Liver (tissue), 8 donors: ENCODE measurements at regions not wholly inside any gene's neighbourhood (a gene's known extent, or its start where the extent isn't known, plus 50 kb on each side); places are given as distances from the start of the nearest gene placed in this dataset.

Source experiments
- DNase-seq: peaks from one replicate; pipeline ENCODE4 v3.0.0-alpha.2; 2017; ENCODE audit warnings: low spot score
- H3K27ac ChIP-seq, 2 donors: one replicate each; pipeline ENCODE4 v1.7.0; 2013; ENCODE audit warnings: inconsistent platforms in 2 of 2, low read length in 2 of 2, control low read depth in 1 of 2, low read depth in 1 of 2, mild to moderate bottlenecking in 1 of 2
- H3K27me3 ChIP-seq, 4 donors: one replicate each; pipeline versions ENCODE4 v1.6.1 to v1.7.0; 2013; ENCODE audit warnings: low read length in 3 of 4, inconsistent platforms in 1 of 4, mild to moderate bottlenecking in 1 of 4, moderate library complexity in 1 of 4; ENCODE audit not compliant: control insufficient read depth in 4 of 4, insufficient read depth in 4 of 4
- H3K36me3 ChIP-seq, 4 donors: one replicate each; pipeline versions ENCODE4 v1.6.1 to v1.7.0; 2013; ENCODE audit warnings: low read length in 3 of 4, mild to moderate bottlenecking in 3 of 4, low read depth in 1 of 4, moderate library complexity in 1 of 4; ENCODE audit not compliant: control insufficient read depth in 4 of 4, insufficient read depth in 3 of 4
- H3K4me1 ChIP-seq, 4 donors: one replicate each; pipeline versions ENCODE4 v1.6.1 to v1.7.0; 2013; ENCODE audit warnings: low read length in 3 of 4, mild to moderate bottlenecking in 3 of 4, moderate library complexity in 1 of 4; ENCODE audit not compliant: control insufficient read depth in 4 of 4, insufficient read depth in 4 of 4
- H3K4me3 ChIP-seq, 3 donors: one replicate each; pipeline versions ENCODE4 v1.6.1 to v1.7.0; 2013; ENCODE audit warnings: low read length in 3 of 3, control low read depth in 1 of 3, low read depth in 1 of 3, mild to moderate bottlenecking in 1 of 3
- H3K9ac ChIP-seq, 2 donors: one replicate each; pipeline ENCODE4 v1.7.0; 2013; ENCODE audit warnings: low read length in 2 of 2, mild to moderate bottlenecking in 2 of 2, moderate library complexity in 2 of 2, control low read depth in 1 of 2, low read depth in 1 of 2
- H3K9me3 ChIP-seq, 4 donors: one replicate each; pipeline versions ENCODE4 v1.6.1 to v1.7.0; 2013; ENCODE audit warnings: low read length in 3 of 4; ENCODE audit not compliant: control insufficient read depth in 4 of 4
- EGR1 ChIP-seq, 2 donors: IDR thresholded peaks; 2 replicates each; pipeline ENCODE4 v1.6.1; 2016 to 2018; ENCODE audit warnings: antibody characterized with exemption in 2 of 2, low read depth in 2 of 2
- FOXA1 ChIP-seq: IDR thresholded peaks from 2 replicates; pipeline ENCODE4 v1.6.1; 2016; ENCODE audit warnings: antibody characterized with exemption
- FOXA2 ChIP-seq: IDR thresholded peaks from 2 replicates; pipeline ENCODE4 v1.6.1; 2016; ENCODE audit warnings: antibody characterized with exemption
- GABPA ChIP-seq, 2 donors: IDR thresholded peaks in 1 of 2; conservative IDR thresholded peaks in 1 of 2; 2 replicates each; pipeline ENCODE4 v1.6.1; 2016; ENCODE audit warnings: antibody characterized with exemption in 2 of 2, mild to moderate bottlenecking in 1 of 2, moderate library complexity in 1 of 2
- HNF4A ChIP-seq, 2 donors: conservative IDR thresholded peaks; 2 replicates each; pipeline ENCODE4 v1.6.1; 2016; ENCODE audit warnings: antibody characterized with exemption in 2 of 2, mild to moderate bottlenecking in 2 of 2
- HNF4G ChIP-seq: IDR thresholded peaks from 2 replicates; pipeline ENCODE4 v1.6.1; 2016; ENCODE audit warnings: antibody characterized with exemption
- RXRA ChIP-seq, 2 donors: IDR thresholded peaks; 2 replicates each; pipeline ENCODE4 v1.6.1; 2017 to 2018; ENCODE audit warnings: antibody characterized with exemption in 2 of 2, mild to moderate bottlenecking in 1 of 2
- SP1 ChIP-seq: IDR thresholded peaks from 2 replicates; pipeline ENCODE4 v1.6.1; 2018; ENCODE audit warnings: antibody characterized with exemption, mild to moderate bottlenecking
- YY1 ChIP-seq: IDR thresholded peaks from 2 replicates; pipeline ENCODE4 v1.6.1; 2016; ENCODE audit warnings: antibody characterized with exemption, mild to moderate bottlenecking
- WGBS: extraction: QIAGEN DNeasy Blood & Tissue Kit; methylation state at CpG from one replicate; pipeline ENCODE4 v1.1.7; 2013; 5-methylcytosine and 5-hydroxymethylcytosine counted together
- TF ChIP-seq, protein P1 (sequence below): IDR thresholded peaks from 2 replicates; pipeline ENCODE4 v1.6.1; 2016; ENCODE audit warnings: antibody characterized with exemption
- TF ChIP-seq, protein P2 (sequence below): IDR thresholded peaks from 2 replicates; pipeline ENCODE4 v1.6.1; 2016; ENCODE audit warnings: antibody characterized with exemption
- TF ChIP-seq, protein P3 (sequence below): IDR thresholded peaks from 2 replicates; pipeline ENCODE4 v1.6.1; 2016; ENCODE audit warnings: antibody characterized with exemption, mild to moderate bottlenecking
- TF ChIP-seq, protein P4 (sequence below): fragments of 150-350 bp; IDR thresholded peaks from 2 replicates; pipeline ENCODE4 v1.5.1; 2017; ENCODE audit warnings: improper control_type of control experiment, low read depth, low read length; ENCODE audit not compliant: missing input control
- TF ChIP-seq, protein P5 (sequence below): IDR thresholded peaks from 2 replicates; pipeline ENCODE4 v1.6.1; 2016; ENCODE audit warnings: antibody characterized with exemption
- donor health status: healthy.
- donor health status: healthy.
- donor health status: healthy.
- donor health status: healthy.
- donor health status: healthy.

DNA sequence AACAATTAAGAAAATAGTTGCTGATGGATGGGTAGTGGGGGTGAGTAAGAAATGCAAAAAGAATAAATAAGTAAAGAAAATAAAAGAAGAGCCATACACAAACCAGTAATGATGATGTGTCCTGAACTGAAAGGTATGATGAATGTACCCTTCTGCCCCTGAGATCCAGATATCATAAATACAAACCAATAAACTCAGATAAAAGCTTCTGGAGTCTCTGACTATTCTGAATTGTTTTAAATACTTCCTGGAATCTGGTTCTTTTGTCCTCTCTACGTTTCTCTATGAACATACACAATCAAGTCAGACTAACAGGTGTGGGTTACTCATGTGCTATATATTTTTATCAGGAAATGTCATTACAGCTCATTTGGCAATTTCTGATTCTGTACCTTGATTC is 153.4 kb downstream of the PPP1R2C start:
- H3K9ac ChIP-seq, result no peak overlapping the region
- H3K9me3 ChIP-seq, result no peaks in the 10 kb centered on the region
- H3K27me3 ChIP-seq, result peaks cover 0 to 5% (median 0%) of the 10 kb centered on the region in 4 donors
- H3K27ac ChIP-seq, result no peak overlapping the region
- WGBS, result 85% methylated on average over 1 of the region's 1 CpG
- DNase-seq, result no peak
- TF ChIP-seq RXRA (IDR thresholded peaks at IDR 0.05) (no peak), YY1 (no peak), FOXA1 (no peak), GABPA (IDR thresholded peaks at IDR 0.05 in 1 of 2, conservative IDR thresholded peaks at IDR 0.05 in 1 of 2) (no peak), EGR1 (IDR thresholded peaks at IDR 0.05; ENCODE audit: low read depth in 2 of 2) (no peak), HNF4G (no peak), SP1 (no peak), HNF4A (conservative IDR thresholded peaks at IDR 0.05) (no peak), FOXA2 (no peak)
- TF ChIP-seq, protein P1, sequence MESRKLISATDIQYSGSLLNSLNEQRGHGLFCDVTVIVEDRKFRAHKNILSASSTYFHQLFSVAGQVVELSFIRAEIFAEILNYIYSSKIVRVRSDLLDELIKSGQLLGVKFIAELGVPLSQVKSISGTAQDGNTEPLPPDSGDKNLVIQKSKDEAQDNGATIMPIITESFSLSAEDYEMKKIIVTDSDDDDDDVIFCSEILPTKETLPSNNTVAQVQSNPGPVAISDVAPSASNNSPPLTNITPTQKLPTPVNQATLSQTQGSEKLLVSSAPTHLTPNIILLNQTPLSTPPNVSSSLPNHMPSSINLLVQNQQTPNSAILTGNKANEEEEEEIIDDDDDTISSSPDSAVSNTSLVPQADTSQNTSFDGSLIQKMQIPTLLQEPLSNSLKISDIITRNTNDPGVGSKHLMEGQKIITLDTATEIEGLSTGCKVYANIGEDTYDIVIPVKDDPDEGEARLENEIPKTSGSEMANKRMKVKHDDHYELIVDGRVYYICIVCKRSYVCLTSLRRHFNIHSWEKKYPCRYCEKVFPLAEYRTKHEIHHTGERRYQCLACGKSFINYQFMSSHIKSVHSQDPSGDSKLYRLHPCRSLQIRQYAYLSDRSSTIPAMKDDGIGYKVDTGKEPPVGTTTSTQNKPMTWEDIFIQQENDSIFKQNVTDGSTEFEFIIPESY, result no peak
- TF ChIP-seq, protein P2, sequence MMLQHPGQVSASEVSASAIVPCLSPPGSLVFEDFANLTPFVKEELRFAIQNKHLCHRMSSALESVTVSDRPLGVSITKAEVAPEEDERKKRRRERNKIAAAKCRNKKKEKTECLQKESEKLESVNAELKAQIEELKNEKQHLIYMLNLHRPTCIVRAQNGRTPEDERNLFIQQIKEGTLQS, result no peak
- TF ChIP-seq, protein P3, sequence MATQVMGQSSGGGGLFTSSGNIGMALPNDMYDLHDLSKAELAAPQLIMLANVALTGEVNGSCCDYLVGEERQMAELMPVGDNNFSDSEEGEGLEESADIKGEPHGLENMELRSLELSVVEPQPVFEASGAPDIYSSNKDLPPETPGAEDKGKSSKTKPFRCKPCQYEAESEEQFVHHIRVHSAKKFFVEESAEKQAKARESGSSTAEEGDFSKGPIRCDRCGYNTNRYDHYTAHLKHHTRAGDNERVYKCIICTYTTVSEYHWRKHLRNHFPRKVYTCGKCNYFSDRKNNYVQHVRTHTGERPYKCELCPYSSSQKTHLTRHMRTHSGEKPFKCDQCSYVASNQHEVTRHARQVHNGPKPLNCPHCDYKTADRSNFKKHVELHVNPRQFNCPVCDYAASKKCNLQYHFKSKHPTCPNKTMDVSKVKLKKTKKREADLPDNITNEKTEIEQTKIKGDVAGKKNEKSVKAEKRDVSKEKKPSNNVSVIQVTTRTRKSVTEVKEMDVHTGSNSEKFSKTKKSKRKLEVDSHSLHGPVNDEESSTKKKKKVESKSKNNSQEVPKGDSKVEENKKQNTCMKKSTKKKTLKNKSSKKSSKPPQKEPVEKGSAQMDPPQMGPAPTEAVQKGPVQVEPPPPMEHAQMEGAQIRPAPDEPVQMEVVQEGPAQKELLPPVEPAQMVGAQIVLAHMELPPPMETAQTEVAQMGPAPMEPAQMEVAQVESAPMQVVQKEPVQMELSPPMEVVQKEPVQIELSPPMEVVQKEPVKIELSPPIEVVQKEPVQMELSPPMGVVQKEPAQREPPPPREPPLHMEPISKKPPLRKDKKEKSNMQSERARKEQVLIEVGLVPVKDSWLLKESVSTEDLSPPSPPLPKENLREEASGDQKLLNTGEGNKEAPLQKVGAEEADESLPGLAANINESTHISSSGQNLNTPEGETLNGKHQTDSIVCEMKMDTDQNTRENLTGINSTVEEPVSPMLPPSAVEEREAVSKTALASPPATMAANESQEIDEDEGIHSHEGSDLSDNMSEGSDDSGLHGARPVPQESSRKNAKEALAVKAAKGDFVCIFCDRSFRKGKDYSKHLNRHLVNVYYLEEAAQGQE, result no peak
- TF ChIP-seq, protein P4, sequence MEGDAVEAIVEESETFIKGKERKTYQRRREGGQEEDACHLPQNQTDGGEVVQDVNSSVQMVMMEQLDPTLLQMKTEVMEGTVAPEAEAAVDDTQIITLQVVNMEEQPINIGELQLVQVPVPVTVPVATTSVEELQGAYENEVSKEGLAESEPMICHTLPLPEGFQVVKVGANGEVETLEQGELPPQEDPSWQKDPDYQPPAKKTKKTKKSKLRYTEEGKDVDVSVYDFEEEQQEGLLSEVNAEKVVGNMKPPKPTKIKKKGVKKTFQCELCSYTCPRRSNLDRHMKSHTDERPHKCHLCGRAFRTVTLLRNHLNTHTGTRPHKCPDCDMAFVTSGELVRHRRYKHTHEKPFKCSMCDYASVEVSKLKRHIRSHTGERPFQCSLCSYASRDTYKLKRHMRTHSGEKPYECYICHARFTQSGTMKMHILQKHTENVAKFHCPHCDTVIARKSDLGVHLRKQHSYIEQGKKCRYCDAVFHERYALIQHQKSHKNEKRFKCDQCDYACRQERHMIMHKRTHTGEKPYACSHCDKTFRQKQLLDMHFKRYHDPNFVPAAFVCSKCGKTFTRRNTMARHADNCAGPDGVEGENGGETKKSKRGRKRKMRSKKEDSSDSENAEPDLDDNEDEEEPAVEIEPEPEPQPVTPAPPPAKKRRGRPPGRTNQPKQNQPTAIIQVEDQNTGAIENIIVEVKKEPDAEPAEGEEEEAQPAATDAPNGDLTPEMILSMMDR, result no peak
- H3K36me3 ChIP-seq, result no peaks in the 10 kb centered on the region
- H3K4me1 ChIP-seq, result no peaks in the 10 kb centered on the region
- no peak overlapping the region for H3K4me3 ChIP-seq

DNA sequence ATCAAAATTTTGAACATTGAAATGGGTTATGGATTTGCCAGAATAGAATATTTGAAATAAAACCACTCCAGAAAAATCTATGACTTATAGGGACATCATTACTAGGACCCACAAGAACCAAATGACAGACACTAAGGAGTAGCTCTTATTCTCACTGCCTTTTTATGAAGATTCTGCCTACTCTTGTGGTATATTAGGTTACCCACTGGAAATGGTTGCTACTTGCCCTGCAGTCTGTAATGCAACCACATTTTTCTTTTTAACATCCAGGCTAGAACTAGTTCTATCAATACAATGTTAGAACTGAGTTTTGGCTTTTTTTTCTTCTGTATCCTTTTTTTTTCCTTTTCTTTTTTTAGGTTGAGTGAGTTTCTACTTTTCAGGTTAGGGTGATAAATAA is 158.9 kb downstream of the PPP1R2C start:
- Histone ChIP-seq H3K9me3 (no peaks in the 10 kb centered on the region), H3K4me1 (no peaks in the 10 kb centered on the region), H3K27me3 (no peaks in the 10 kb centered on the region), H3K4me3 (no peak overlapping the region), H3K36me3 (no peaks in the 10 kb centered on the region), H3K27ac (no peak overlapping the region), H3K9ac (no peak overlapping the region)
- DNase-seq, result no peak
- TF ChIP-seq, protein P5, sequence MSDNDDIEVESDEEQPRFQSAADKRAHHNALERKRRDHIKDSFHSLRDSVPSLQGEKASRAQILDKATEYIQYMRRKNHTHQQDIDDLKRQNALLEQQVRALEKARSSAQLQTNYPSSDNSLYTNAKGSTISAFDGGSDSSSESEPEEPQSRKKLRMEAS, result no peak
- TF ChIP-seq HNF4G, result no peak
- no peak for TF ChIP-seq RXRA (IDR thresholded peaks at IDR 0.05)
